ENCODE measurements at regions not wholly inside any gene's neighbourhood (a gene's known extent, or its start where the extent isn't known, plus 50 kb on each side); places are given as distances from the start of the nearest gene placed in this dataset.

DNA sequence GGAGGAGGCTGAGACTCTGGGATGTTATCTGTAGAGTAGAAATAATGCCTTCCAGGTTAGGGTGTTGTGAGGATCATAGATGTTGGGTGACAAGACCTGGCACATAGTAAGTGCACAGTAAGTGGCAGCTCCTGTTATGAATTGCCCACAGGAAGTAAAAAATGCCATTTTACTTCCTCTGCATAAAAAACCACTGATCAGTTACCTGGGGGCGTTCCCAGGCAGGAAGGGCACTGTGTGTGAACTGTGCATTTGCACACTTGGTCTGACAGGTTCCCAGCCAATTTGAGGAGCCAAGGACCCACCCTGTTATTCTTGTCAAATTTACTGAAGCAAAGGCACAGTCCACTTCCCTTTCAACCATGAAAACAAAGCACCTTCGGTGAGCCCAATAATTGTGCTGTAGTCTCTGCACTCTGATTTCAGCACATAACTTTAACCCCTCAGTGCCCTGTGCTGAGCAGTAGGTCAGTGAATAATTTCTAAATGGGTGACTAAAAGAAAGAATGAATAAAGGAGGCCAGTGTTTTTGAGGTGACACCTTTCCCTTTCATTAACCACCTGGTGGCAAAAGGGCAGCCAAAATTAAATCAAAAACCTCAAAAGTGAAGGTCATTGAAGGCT, 85.8 kb upstream of the ARHGEF3 start:
- H3K36me3 Mint-ChIP-seq, result no peaks in the 10 kb centered on the region
- DNase-seq (no peak), ATAC-seq (ENCODE audit: low read depth in 2 of 2) (peak; percentile 55 to 76)
- H3K4me3 Mint-ChIP-seq, result peak overlapping the region in 6 of 8 donors; percentile 26 to 82 (median 49)
- H3K4me1 Mint-ChIP-seq, result peaks cover 13 to 19% (median 14%) of the 10 kb centered on the region in 3 donors
- no peaks in the 10 kb centered on the region for H3K27me3 Mint-ChIP-seq
- peak overlapping the region in 5 of 6 donors; percentile 18 to 82 (median 53) for H3K27ac Mint-ChIP-seq
- peaks cover 0 to 2% (median 0%) of the 10 kb centered on the region in 7 donors for H3K9me3 Mint-ChIP-seq

- no peaks in the 10 kb centered on the region for H3K27me3 Mint-ChIP-seq
- peaks cover 0 to 2% (median 0%) of the 10 kb centered on the region in 7 donors for H3K9me3 Mint-ChIP-seq
- H3K36me3 Mint-ChIP-seq, result no peaks in the 10 kb centered on the region
- H3K4me3 Mint-ChIP-seq, result no peak overlapping the region
- DNase-seq, result no peak
- peak overlapping the region in 5 of 6 donors; percentile 0 to 72 (median 34) for H3K27ac Mint-ChIP-seq
- ATAC-seq (ENCODE audit: low read depth in 2 of 2), result no peak
- H3K4me1 Mint-ChIP-seq, result peaks cover 13 to 19% (median 14%) of the 10 kb centered on the region in 3 donors
These were observed 84.6 kb upstream of the ARHGEF3 start for GRCh38 chr3:56886314-56886713.

- peaks cover 13 to 19% (median 14%) of the 10 kb centered on the region in 3 donors for H3K4me1 Mint-ChIP-seq
- no peaks in the 10 kb centered on the region for H3K36me3 Mint-ChIP-seq
- H3K9me3 Mint-ChIP-seq, result peaks cover 0 to 2% (median 0%) of the 10 kb centered on the region in 7 donors
- no peak for ATAC-seq (ENCODE audit: low read depth in 2 of 2)
- H3K27me3 Mint-ChIP-seq, result no peaks in the 10 kb centered on the region
- no peak overlapping the region for H3K4me3 Mint-ChIP-seq
- DNase-seq, result no peak
- peak overlapping the region in 4 of 6 donors; percentile 32 to 72 (median 49) for H3K27ac Mint-ChIP-seq
These were observed 84.1 kb upstream of the ARHGEF3 start for GRCh38 chr3:56885879-56886278.

DNA sequence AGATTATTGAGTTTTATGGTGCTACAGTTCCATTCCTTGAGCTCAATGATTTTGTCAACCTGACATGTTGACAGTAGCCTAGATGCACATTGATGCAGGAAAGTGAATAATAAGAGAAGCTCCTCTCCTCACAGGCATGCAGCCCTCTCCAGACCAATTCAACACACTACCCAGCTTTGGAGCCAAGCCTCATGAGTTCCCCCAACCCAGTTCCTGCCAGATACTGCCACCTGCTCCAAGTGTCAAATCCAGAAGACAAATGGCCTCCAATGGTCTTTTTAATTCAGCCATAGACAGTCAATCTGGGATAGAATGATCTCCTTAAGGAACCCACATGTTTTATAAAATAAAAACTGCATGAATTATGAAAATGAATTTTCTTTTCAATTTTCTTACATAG, 83.7 kb upstream of the ARHGEF3 start:
- no peaks in the 10 kb centered on the region for H3K27me3 Mint-ChIP-seq
- H3K36me3 Mint-ChIP-seq, result no peaks in the 10 kb centered on the region
- peak overlapping the region in 3 of 6 donors; percentile 21 to 57 (median 33) for H3K27ac Mint-ChIP-seq
- peaks cover 0 to 2% (median 0%) of the 10 kb centered on the region in 7 donors for H3K9me3 Mint-ChIP-seq
- no peak overlapping the region for H3K4me3 Mint-ChIP-seq
- DNase-seq (no peak), ATAC-seq (ENCODE audit: low read depth in 2 of 2) (no peak)
- peaks cover 13 to 19% (median 14%) of the 10 kb centered on the region in 3 donors for H3K4me1 Mint-ChIP-seq

DNA sequence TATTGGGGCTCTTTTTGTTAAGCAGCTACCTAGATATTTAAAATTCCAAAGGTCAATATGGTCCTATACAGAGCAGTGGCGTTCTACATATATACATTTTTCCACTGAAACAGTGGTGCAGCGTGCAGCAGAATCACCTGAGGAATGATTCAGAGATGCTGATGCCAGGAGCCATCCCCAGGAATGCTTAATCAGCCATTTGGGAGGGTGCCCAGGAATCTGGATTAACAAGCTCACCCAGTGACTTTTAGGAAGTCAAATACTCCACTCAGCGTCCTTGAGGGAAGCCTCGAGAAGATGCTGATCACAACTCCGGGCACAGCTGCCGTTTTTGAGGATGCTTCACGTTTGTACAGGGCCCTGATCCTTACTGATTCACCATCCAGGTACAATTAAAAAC, 82.6 kb upstream of the ARHGEF3 start:
- peaks cover 13 to 19% (median 14%) of the 10 kb centered on the region in 3 donors for H3K4me1 Mint-ChIP-seq
- no peak for ATAC-seq (ENCODE audit: low read depth in 2 of 2)
- no peak overlapping the region for H3K4me3 Mint-ChIP-seq
- H3K9me3 Mint-ChIP-seq, result peaks cover 0 to 2% (median 0%) of the 10 kb centered on the region in 7 donors
- no peaks in the 10 kb centered on the region for H3K36me3 Mint-ChIP-seq
- no peaks in the 10 kb centered on the region for H3K27me3 Mint-ChIP-seq
- no peak for DNase-seq
- no peak overlapping the region for H3K27ac Mint-ChIP-seq

- no peaks in the 10 kb centered on the region for H3K36me3 Mint-ChIP-seq
- ATAC-seq (ENCODE audit: low read depth in 2 of 2), result no peak
- H3K9me3 Mint-ChIP-seq, result peaks cover 0 to 2% (median 0%) of the 10 kb centered on the region in 7 donors
- no peak overlapping the region for H3K27ac Mint-ChIP-seq
- peaks cover 13 to 19% (median 14%) of the 10 kb centered on the region in 3 donors for H3K4me1 Mint-ChIP-seq
- DNase-seq, result no peak
- H3K27me3 Mint-ChIP-seq, result no peaks in the 10 kb centered on the region
- H3K4me3 Mint-ChIP-seq, result no peak overlapping the region
These were observed 82.1 kb upstream of the ARHGEF3 start for GRCh38 chr3:56883828-56884227.

- Mint-ChIP-seq H3K4me1 (peaks cover 12 to 14% (median 14%) of the 10 kb centered on the region in 3 donors), H3K27me3 (no peaks in the 10 kb centered on the region), H3K9me3 (peaks cover 0 to 2% (median 0%) of the 10 kb centered on the region in 7 donors), H3K36me3 (no peaks in the 10 kb centered on the region), H3K4me3 (no peak overlapping the region), H3K27ac (no peak overlapping the region)
- DNase-seq (no peak), ATAC-seq (ENCODE audit: low read depth in 2 of 2) (no peak)
These were observed 81.1 kb upstream of the ARHGEF3 start for GRCh38 chr3:56882896-56883295.

- no peak overlapping the region for H3K27ac Mint-ChIP-seq
These were observed 80.1 kb upstream of the ARHGEF3 start for GRCh38 chr3:56881841-56882240.

GRCh38 chr3:56880720-56881575, 79.2 kb upstream of the ARHGEF3 start:
- Mint-ChIP-seq H3K27me3 (no peaks in the 10 kb centered on the region), H3K36me3 (no peaks in the 10 kb centered on the region), H3K4me1 (no peaks in the 10 kb centered on the region), H3K27ac (no peak overlapping the region), H3K4me3 (no peak overlapping the region), H3K9me3 (no peaks in the 10 kb centered on the region)
- ATAC-seq (ENCODE audit: low read depth in 2 of 2), result no peak
- no peak for DNase-seq

More at GRCh38 chr3:56881841-56882240, 80.1 kb upstream of the ARHGEF3 start:
- Mint-ChIP-seq H3K27me3 (no peaks in the 10 kb centered on the region), H3K4me3 (no peak overlapping the region), H3K9me3 (no peaks in the 10 kb centered on the region), H3K36me3 (no peaks in the 10 kb centered on the region), H3K4me1 (peaks cover 1 to 5% (median 3%) of the 10 kb centered on the region in 3 donors)
- DNase-seq (no peak), ATAC-seq (ENCODE audit: low read depth in 2 of 2) (no peak)

- H3K4me1 Mint-ChIP-seq, result no peaks in the 10 kb centered on the region
- ATAC-seq (ENCODE audit: low read depth in 2 of 2) (no peak), DNase-seq (no peak)
- no peaks in the 10 kb centered on the region for H3K27me3 Mint-ChIP-seq
- H3K27ac Mint-ChIP-seq, result peak overlapping the region in 1 of 6 donors; percentile 1
- H3K4me3 Mint-ChIP-seq, result no peak overlapping the region
- no peaks in the 10 kb centered on the region for H3K36me3 Mint-ChIP-seq
- H3K9me3 Mint-ChIP-seq, result no peaks in the 10 kb centered on the region
These were observed 77.9 kb upstream of the ARHGEF3 start for GRCh38 chr3:56879436-56880215.

GRCh38 chr3:56878074-56878473, 76.3 kb upstream of the ARHGEF3 start:
- Mint-ChIP-seq H3K4me3 (no peak overlapping the region), H3K4me1 (no peaks in the 10 kb centered on the region), H3K27me3 (no peaks in the 10 kb centered on the region), H3K27ac (peak overlapping the region in 1 of 6 donors; percentile 65), H3K9me3 (peaks cover 0 to 3% (median 0%) of the 10 kb centered on the region in 7 donors), H3K36me3 (no peaks in the 10 kb centered on the region)
- ATAC-seq (ENCODE audit: low read depth in 2 of 2) (no peak), DNase-seq (no peak)

DNA sequence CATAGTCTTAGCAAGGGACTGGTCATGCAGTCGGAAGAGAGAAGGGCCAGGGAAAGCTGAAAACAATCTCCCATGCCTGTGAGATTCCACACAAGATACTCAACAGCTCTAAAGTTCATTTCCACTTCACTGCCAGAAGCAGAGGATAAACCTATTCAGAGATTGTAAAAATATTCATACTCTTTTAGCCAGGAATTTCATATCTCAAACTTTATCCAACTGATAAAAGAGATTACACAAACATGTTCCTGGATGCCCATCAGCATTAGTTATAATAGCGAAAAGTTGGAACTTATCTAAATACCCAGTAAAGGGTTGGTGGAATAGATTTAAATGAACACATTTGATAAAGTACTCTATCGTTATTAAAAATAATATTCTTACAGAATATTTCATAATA, 75.2 kb upstream of the ARHGEF3 start:
- no peak overlapping the region for H3K27ac Mint-ChIP-seq
- H3K4me3 Mint-ChIP-seq, result no peak overlapping the region
- DNase-seq (no peak), ATAC-seq (ENCODE audit: low read depth in 2 of 2) (no peak)
- H3K9me3 Mint-ChIP-seq, result peaks cover 0 to 3% (median 0%) of the 10 kb centered on the region in 7 donors
- no peaks in the 10 kb centered on the region for H3K36me3 Mint-ChIP-seq
- H3K27me3 Mint-ChIP-seq, result no peaks in the 10 kb centered on the region
- no peaks in the 10 kb centered on the region for H3K4me1 Mint-ChIP-seq

DNA sequence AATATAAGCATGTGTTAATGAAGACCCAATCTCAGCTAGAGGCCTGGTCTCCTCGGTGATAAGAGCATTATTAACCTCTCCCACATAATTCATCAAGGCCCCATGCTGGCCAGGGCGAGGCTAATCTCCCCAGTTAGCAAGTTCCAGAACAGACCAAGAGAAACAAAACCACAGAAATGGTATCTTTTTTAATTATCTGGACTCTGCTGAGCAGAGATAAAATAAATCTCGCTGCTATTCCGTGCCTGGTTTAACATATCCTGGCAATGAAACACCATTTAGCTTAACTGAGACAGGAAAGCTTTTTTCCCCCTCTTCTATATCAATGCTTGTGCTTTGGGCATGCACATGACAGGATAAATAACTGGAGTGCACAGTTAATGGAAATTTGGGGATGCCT, 72.5 kb upstream of the ARHGEF3 start:
- ATAC-seq (ENCODE audit: low read depth in 2 of 2) (no peak), DNase-seq (no peak)
- Mint-ChIP-seq H3K27me3 (no peaks in the 10 kb centered on the region), H3K27ac (no peak overlapping the region), H3K36me3 (no peaks in the 10 kb centered on the region), H3K9me3 (peaks cover 0 to 3% (median 0%) of the 10 kb centered on the region in 7 donors), H3K4me1 (no peaks in the 10 kb centered on the region), H3K4me3 (no peak overlapping the region)
